HG03342 (cell line): ENCODE measurements at regions not wholly inside any gene's neighbourhood (a gene's known extent, or its start where the extent isn't known, plus 50 kb on each side); places are given as distances from the start of the nearest gene placed in this dataset.
"Not testable (repeated sequence)": the region's sequence is repeated elsewhere in the genome, so short reads cannot be mapped to it uniquely, and the experiment has no call there.

Experiments used
- ATAC-seq: cut with Tn5 transposase; IDR thresholded peaks from one replicate; pipeline ENCODE4 v1.9.1; 2021; ENCODE audit warnings: mild to moderate bottlenecking, moderate library complexity; ENCODE audit not compliant: unreplicated experiment

DNA sequence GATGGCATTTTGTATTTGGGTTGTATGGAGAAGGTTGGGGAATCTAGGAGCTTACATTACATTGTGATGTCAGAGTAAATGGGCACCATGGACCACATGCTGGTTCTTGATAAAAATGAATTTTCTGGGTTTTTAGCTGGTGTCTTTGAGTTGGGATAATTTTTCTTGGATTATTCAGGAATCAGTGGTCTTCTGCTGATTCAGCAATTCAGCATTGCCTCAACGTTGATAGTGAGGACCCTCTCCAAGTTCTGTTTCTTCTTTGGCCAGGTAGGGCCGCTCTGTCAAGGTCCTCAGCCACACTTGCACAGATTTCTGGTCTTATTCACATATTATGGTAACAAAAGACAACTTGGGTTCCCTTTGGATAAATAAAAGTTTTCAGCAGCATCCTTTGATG, 312.0 kb upstream of the TPK1 start:
- no peak for ATAC-seq

DNA sequence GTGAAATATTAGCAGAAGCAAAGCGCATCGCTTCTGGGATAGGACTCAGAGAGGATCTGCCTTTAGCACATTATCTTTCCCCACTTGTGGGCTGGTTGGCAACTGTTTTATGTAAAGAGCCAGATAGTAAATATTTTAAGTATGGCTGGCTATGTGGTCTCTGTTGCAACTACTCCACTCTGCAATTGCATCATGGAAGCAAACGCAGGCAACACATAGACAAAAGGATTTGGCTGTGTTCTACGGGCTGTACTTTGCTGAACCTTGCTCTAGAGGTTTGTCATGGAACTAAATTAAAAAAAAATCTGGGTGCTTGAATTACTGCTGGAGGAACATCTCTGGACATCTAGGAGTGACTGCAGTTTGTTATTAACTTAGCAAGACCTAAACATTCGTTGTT, 307.8 kb upstream of the TPK1 start:
- ATAC-seq, result no peak

DNA sequence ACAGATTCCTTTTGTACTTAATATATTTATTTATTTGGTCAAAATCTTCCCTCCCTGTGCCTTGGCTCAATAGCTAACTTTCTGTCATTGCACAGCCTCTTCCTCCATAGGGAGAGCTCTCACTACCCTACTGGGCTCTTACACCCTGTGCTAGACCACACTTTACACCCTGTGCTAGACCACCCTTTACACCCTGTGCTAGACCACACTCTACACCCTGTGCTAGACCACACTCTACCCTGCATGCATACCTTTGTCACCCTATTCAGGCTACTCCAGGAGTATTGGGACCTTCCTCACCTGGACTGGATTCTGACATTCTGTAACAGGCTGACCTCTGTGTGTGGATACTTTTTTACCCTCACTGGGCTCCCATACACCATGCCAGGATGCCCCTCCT, 298.5 kb upstream of the TPK1 start:
- no peak for ATAC-seq

DNA sequence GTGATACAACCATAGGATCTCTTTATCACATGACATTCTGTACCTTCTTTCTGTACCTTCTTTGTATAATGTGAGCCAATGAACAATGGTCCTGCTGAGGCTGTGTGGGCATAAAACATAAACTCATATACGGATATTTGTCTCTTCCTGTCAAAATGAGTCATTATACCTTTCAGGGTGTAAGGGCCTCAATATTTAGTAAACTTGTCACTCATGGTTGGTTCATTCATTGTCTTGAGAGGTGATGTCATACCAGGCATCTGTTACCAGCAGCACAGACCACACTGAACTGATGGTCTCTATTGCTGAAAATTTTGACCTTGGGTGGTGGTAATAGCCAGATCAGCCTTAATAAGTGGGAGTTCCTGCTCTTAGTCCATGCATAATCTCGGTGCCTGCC, 287.6 kb upstream of the TPK1 start:
- ATAC-seq, result no peak

DNA sequence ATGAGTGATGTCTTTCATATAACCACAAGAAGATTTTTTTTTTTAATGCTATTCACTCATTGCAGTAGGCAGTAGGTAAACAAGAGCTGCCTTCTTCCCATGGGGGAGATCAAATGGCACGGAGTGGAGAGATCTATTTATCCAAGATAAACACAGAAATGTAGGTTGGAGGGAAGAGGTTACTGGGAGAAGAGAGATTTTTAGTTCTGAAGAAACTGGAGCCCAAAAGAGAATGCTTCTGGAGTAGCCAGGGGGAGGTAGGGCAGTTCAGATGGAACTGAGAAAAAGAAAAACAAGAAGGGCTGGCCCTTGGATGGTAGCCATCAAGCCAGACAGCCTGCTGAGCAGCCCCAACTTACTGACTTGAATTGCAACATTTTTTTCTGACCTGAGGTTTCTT, 270.1 kb upstream of the TPK1 start:
- no peak for ATAC-seq

DNA sequence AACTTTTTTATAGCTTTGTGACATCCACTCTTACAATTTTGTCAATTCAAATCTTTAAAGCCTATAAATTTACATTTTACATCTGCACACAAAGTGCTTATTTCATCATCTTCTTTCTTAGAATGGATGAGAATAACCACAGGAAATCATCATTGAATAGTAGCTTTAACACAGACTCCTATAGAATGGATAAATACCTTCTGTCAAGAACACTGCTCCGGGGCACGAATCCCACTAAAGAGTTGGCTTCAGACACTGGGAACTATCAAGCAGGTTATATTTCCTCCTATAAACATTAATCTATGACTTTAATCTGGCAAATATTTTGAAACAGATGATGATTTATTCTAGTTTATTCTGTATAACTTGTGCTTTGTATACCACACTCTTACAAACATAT, 269.7 kb upstream of the TPK1 start:
- no peak for ATAC-seq

DNA sequence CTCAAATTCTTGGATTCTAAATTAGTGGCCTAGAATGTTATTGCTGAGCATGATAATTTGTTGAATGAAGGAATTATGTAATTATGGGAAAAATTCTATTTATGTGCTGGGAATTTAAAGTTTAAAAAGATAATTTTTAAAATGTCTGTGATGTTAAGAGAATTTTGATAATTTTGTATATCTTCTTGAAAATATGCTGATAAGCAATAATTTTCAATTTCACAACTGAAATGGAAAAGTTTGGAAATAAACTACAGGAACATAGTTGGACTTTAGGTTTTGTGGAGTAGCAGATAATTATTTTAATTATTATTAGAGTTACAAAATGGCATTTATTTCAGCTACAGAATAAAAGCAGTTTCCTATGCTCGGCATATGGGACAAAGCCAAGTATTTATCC, 268.5 kb upstream of the TPK1 start:
- ATAC-seq, result no peak

DNA sequence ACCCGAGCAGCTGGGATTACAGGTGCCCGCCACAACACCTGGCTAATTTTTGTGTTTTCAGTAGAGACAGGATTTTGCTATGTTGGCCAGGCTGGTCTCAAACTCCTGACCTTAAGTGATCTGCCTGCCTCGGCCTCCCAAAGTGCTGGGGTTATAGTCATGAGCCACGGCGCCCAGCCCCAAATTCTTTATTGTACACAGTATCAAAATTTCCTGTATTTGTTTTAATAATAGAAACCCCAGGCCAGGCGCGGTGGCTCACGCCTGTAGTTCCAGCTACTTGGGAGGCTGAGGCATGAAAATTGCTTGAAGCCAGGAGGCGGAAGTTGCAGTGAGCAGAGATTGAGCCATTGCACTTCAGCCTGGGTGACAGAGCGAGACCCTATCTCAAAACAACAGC, 266.3 kb upstream of the TPK1 start:
- not testable (repeated sequence) for ATAC-seq

DNA sequence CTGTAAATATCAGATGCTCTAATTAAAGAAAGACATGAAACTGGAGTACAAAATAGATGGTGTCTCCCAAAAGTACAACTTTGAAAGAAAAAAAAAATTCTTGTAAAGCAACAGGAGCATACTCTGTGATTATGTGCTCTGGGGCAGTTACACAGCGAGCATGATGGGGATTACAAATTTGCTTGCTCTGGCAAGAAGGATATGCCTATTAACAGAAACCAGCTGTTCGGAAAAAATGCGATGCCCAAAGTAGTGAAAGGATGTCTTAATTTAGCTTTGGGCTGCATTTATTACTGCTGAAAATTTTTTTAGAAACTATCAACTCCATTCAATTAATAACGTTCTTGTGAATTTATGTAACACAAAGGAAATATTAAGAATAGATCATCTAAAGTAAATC, 256.9 kb upstream of the TPK1 start:
- ATAC-seq, result no peak

DNA sequence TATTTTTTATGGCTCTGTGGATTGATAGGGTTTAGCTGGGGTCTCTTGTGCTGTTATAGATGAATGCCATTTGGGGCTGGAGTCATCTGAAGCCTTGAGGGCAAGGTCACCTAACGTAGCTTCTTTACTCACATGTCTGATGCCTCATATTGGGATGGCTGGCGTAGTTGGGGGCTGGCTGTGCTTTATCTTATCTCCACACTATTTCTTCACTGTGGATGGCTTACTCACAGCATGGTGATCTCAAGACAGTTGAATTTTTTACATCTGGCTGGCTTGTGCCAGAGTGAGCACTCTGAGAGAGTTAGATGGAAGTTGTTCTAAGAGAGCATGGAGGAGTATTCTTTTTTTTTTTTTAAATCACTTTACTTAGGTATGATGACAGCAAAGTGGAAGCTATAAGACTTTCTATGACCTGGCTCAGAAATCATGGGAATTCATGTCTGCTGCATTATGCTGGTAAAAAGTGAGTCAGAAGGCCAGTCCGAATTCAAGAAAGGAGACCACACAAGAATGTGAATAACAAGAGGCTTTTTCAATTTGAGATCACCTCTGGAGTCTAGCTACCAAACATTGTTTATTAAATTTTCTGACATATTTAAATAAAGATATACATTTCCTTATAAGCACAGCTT, 252.4 kb upstream of the TPK1 start:
- no peak for ATAC-seq

DNA sequence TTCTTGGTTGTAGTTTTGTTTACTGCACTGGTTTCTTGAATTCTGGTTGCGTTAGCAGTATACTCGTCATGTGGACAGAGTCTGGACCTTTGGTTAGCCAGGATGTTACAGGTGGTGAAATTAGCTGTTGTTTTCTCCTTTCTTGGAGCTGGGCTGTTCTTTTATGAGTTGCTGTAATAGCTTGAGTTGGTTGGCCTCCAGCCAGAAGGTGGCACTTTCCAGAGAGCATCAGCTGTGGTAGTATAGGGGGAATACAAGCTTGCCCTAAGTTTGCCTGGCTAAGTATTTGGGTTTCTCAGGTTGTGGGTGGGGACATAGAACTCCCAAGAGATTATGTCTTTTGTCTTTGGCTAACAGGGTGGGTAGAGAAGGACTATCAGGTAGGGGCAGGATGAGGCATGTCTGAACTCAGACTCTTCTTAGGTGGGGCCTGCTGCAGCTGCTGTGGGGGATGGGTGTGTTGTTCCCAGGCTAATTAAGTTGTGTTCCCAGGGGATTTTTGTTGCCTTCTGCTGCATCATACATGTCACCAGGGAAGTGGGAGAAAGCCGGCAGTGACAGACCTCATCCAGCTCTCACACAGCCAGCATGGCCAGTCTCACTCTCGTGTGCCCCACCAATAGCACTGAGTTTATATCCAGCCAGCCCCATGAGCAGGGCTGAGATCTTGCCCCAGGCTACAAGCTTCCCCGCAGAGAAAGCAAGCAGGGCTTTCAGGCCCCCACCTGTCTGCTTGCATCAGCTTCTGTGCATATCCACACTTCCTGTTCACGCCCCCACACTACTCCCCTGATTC, 246.7 kb upstream of the TPK1 start:
- no peak for ATAC-seq

DNA sequence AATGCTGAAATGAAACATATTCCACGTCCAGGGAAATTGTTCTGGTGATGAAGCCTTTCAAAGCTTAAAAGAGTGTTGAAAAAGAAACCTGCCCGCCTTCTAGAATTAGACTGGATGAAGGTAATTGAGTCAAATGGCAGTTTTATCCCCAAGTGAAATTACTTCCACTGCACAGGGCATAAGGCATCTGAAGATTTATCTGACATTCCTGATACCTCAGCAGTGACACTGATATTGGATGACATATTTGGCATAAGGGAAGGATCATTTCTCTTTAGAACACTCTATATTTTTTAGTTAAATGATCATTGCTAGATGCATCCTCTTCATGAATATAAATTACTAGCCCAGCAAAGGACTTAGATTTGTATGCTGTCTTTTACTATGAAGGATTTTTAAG, 229.6 kb upstream of the TPK1 start:
- ATAC-seq, result no peak

DNA sequence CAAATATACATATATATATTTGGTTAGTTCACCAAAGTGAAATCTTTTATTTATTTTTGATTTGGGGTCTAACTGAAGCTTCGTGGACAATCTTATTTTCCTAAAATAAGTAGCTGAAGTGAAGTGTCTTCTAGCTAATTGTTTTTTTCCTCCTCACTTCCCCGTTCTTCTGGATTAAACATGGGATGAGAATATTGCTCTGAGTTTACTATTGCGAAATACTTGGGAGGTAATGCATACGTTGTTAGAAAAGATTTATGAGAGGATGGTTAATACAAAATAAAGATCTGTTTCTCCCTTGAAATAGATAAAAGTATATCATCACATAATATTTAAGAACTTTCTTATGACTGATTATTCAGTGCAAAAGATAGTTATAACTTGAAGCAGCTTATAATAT, 228.3 kb upstream of the TPK1 start:
- no peak for ATAC-seq

DNA sequence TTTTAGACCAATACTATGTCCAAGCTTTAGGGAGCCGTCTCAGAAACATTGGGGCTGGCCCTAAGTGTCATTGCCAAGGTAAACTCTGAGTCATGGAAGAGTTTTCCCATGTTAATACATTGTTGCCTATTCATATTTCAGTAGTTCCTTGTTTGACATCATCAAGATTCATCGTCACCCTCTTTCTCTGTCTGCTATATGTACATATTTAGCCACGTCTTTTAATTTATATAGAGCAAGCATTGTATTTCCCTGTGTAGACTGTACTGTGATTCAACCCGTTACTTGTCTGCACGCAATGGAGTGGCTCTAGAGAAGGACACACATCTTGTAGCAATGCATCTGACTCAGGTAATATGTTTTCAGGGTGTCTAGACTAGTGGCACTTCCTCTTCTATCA, 217.9 kb upstream of the TPK1 start:
- ATAC-seq, result no peak

DNA sequence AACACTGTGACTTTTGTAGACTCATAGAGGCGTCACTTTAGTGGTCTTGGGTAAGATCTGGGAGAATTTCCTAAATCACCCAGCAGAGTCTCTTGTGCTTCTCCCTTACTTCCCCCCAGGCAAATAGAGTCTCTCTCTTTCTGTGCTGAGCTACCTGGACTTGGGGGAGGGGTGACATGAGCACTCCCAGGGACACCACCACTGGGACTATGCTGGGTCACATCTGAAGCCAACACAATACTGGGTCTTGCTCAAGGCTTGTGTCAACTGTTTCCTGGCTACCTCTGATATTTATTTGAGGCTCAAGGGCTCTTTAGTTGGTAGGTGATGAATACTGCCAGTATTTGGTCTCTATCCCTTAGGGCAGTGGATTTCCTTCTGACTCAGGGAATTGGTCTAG, 214.6 kb upstream of the TPK1 start:
- no peak for ATAC-seq

DNA sequence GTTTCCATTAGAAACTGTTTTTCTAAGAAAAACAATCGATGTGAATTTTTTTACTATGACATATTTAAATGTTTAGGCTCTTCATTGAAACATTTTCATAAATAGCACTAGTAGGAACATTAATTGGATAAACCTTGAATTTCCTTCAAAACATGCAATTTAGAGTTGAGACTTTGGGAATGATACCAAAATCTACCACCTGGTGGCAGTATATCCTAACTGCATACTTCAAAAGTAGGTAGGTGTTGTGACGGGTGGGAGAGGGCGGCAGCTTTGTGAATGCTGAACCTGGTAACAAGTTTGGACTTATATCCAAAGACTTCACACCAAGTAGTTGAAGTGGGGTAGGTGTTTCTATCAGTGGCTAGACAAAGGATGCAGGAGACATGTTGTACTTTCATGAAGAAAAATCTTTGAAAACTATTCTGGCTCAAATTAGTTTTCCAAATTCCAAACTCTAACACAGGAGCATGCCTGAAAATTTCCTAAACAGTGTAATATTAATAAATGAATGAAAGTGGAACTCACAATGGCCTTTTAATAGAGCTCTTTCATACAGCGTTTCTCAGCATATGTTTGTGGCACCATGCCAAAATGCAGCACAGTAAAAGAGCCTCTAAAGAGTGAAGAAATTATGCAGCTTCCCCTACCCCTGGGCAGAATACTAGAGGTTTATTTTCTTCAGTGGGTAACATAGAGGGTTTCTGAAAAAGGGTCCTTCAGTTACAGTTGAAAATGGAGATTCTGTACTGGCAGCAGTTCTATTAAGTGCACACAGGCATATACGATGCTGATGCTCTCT, 201.0 kb upstream of the TPK1 start:
- peak; percentile 93 for ATAC-seq

DNA sequence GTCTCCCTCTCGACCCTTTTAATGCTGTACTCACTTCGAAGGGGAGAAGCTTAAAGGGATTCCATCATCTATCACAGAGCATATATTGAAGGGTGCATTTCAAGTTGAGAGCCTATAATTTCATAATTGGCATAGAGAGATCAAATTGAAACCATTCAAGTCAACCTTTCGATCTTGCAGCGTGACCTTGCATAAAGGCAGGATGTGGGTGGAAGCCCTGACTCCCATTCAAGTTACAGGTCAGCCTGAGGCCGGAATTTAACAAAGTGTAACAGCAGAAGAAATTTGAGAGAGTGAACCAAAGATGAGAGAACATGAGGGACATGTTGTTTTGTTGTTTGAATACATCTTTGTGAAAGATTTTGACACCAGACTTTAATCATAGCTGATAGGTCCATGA, 195.3 kb upstream of the TPK1 start:
- no peak for ATAC-seq

DNA sequence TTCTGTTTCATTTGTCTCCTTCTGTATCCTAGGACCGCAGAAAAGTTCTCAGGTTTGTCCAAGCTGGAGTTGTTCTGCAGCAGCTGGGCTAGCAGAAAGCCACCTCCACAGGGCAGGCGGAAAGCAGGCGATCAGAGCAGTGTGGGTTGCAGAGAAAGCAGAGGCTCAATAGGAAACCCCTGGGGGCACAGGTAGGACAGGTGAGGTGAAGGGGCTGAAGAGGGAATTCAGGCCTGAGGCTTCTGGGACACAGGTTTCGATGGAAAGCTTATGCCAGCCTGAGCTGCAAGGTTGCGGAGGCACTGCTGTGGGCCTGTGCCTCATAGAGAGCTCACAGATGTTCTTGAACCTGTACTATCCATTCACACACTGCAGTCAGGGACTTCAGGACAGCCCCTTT, 194.9 kb upstream of the TPK1 start:
- no peak for ATAC-seq

DNA sequence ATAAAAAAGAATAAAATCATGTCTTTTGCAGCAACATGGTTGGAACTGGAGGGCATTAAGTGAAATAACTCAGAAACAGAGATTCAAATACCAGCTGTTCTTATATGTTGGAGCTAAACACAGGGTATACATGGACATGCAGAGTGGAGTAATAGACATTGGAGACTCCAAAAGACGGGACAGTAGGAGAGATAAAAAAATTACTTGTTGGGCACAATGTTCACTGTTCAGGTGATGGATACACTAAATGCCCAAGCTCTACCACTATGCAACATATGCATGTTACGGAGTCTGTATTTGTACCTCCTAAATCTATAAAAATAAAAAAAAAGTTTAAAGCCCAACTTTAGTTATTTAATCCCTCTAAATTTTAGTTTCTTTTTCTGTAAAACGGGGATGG, 184.6 kb upstream of the TPK1 start:
- no peak for ATAC-seq

DNA sequence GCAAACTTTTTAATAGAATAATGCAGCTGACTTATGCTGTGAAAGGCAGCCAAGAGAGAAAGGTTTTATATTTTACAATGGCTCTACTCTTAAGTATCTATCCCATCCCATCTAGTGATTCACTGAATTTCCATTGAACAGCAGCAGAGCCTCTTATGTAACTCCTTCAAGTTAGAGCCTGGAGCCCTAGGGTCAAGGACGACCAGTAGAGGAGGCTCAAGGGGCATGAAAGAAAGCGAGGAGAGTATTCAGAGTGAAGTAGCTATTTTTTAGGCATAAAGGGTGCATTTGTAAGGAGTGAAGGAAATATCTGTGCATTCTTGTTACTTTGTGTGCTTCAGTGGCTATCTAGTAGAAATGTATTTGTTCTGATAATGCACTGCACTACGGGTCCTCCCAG, 180.2 kb upstream of the TPK1 start:
- ATAC-seq, result no peak

DNA sequence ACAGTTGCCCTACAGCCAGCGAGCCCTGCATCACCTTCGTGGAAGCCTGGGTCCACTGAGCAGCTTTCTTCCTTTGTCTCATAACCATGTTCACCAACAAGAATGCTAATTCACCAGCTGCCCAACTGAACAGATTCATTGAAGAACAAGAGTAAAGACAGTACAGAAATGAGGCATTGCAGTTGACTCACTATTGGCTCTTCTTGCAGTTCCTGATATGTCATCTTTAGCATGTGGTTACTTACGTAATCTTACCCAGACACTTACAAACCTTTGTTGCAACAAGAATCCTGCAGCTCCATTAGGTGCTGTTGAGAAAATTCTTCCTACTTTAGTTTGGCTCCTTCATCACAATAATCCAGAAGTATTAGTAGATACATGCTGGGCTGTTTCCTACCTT, 174.0 kb upstream of the TPK1 start:
- no peak for ATAC-seq

DNA sequence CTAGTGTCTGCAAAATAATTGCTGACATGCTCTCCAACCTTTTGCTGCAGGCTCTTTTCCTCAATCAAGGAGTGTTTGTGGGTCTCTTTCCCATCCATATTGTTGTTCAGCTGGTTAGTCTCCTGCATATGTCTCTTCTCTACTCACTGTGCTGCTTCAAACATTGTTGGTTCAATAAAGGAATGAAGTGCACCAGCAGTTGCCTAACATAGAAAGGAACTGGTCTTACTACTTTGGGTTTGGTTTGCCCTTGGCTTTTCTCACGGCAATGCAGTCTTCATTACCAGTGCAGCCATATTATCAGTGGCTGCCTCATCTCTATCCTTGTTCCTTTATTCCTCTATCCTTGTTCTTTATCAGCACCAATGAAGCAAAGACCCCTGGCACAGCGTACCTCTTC, 169.7 kb upstream of the TPK1 start:
- ATAC-seq, result no peak
